Astrocyte (in vitro differentiated cells and primary cell): ENCODE measurements at regions not wholly inside any gene's neighbourhood (a gene's known extent, or its start where the extent isn't known, plus 50 kb on each side); places are given as distances from the start of the nearest gene placed in this dataset.

ENCODE experiments used
- DNase-seq: peaks from one replicate; pipeline ENCODE4 v3.0.0-alpha.2; 2010; ENCODE audit warnings: low read depth
- FAIRE-seq: peaks from 2 replicates; lab custom pipeline; 2011; peaks lifted over from hg19 to GRCh38; lab: Jason Lieb, UNC
- H2AFZ ChIP-seq: 2 replicates; pipeline ENCODE4 v1.6.0; 2012; ENCODE audit warnings: low read depth, low read length, inconsistent platforms
- H3K27ac ChIP-seq: 2 replicates; pipeline ENCODE4 v1.5.1; 2011; ENCODE audit warnings: low read depth, low read length, inconsistent platforms
- H3K27me3 ChIP-seq: 2 replicates; pipeline ENCODE4 v1.6.0; 2011; ENCODE audit warnings: low read length, inconsistent platforms; ENCODE audit not compliant: insufficient read depth
- H3K36me3 ChIP-seq: 2 replicates; pipeline ENCODE4 v1.5.1; 2011; ENCODE audit warnings: low read length, inconsistent platforms; ENCODE audit not compliant: insufficient read depth
- H3K4me1 ChIP-seq: 2 replicates; pipeline ENCODE4 v1.5.1; 2011; ENCODE audit warnings: low read length, inconsistent platforms; ENCODE audit not compliant: insufficient read depth
- H3K4me2 ChIP-seq: 2 replicates; pipeline ENCODE4 v1.6.0; 2012; ENCODE audit warnings: low read length, inconsistent platforms
- H3K4me3 ChIP-seq: 2 replicates; pipeline ENCODE4 v1.5.1; 2011; ENCODE audit warnings: low read depth, mild to moderate bottlenecking, low read length, inconsistent platforms; ENCODE audit not compliant: insufficient read depth
- H3K79me2 ChIP-seq: 2 replicates; pipeline ENCODE4 v1.6.0; 2012; ENCODE audit warnings: mild to moderate bottlenecking, low read length, inconsistent platforms; ENCODE audit not compliant: insufficient read depth
- H3K9ac ChIP-seq: 2 replicates; pipeline ENCODE4 v1.6.0; 2012; ENCODE audit warnings: mild to moderate bottlenecking, low read length, inconsistent platforms
- H3K9me3 ChIP-seq: 2 replicates; pipeline ENCODE4 v1.5.1; 2012; ENCODE audit warnings: low read depth, mild to moderate bottlenecking, low read length, inconsistent platforms; ENCODE audit not compliant: insufficient read depth
- H4K20me1 ChIP-seq: 2 replicates; pipeline ENCODE4 v1.6.0; 2012; ENCODE audit warnings: low read length, inconsistent platforms; ENCODE audit not compliant: insufficient read depth
- H3K27ac Mint-ChIP-seq: one replicate; pipeline ENCODE4 v1.8.0; 2021; ENCODE audit warnings: mild to moderate bottlenecking, mixed read lengths; ENCODE audit not compliant: unreplicated experiment
- H3K27me3 Mint-ChIP-seq: one replicate; pipeline ENCODE4 v1.8.0; 2021; ENCODE audit warnings: low read depth, mixed read lengths; ENCODE audit not compliant: unreplicated experiment
- H3K36me3 Mint-ChIP-seq: one replicate; pipeline ENCODE4 v1.8.0; 2021; ENCODE audit warnings: low read depth, mixed read lengths; ENCODE audit not compliant: unreplicated experiment
- H3K4me1 Mint-ChIP-seq: one replicate; pipeline ENCODE4 v1.8.0; 2021; ENCODE audit warnings: low read depth, mixed read lengths; ENCODE audit not compliant: unreplicated experiment
- H3K4me3 Mint-ChIP-seq: one replicate; pipeline ENCODE4 v1.8.0; 2021; ENCODE audit warnings: mild to moderate bottlenecking, moderate library complexity, mixed read lengths; ENCODE audit not compliant: unreplicated experiment
- H3K9me3 Mint-ChIP-seq: one replicate; pipeline ENCODE4 v1.8.0; 2021; ENCODE audit warnings: mild to moderate bottlenecking, mixed read lengths; ENCODE audit not compliant: unreplicated experiment
- EZH2 ChIP-seq: IDR thresholded peaks from 2 replicates; pipeline ENCODE4 v1.6.1; 2012; ENCODE audit warnings: mild to moderate bottlenecking, low read length, inconsistent platforms; ENCODE audit not compliant: insufficient read depth
- TF ChIP-seq, protein P1 (sequence below): IDR thresholded peaks from 2 replicates; pipeline ENCODE4 v1.5.1; 2011; ENCODE audit warnings: low read depth, mild to moderate bottlenecking, inconsistent platforms, low read length, moderate library complexity; ENCODE audit not compliant: insufficient read depth

DNA sequence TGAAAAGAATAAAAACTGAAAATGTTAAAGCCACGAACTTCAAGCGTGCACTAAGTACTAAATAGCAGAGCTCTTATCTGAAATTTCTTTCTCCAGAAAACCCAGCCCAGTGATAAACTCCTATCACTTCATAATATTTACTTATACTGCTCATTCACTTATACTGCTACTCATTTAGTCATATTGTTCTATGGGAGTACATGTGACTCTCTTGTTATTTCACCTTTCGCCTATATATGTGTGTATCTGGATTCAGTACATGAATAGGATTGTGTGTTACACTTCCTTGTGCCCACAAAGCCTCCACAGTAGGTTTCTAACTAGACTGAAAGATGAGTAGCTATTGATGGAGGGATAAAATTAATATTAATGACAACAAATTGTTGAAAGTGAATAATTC, 526.8 kb upstream of the GRAMD2B start:
- TF ChIP-seq, protein P1, sequence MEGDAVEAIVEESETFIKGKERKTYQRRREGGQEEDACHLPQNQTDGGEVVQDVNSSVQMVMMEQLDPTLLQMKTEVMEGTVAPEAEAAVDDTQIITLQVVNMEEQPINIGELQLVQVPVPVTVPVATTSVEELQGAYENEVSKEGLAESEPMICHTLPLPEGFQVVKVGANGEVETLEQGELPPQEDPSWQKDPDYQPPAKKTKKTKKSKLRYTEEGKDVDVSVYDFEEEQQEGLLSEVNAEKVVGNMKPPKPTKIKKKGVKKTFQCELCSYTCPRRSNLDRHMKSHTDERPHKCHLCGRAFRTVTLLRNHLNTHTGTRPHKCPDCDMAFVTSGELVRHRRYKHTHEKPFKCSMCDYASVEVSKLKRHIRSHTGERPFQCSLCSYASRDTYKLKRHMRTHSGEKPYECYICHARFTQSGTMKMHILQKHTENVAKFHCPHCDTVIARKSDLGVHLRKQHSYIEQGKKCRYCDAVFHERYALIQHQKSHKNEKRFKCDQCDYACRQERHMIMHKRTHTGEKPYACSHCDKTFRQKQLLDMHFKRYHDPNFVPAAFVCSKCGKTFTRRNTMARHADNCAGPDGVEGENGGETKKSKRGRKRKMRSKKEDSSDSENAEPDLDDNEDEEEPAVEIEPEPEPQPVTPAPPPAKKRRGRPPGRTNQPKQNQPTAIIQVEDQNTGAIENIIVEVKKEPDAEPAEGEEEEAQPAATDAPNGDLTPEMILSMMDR, result no peak
- TF ChIP-seq EZH2, result no peak
- Mint-ChIP-seq H3K36me3 (no peaks in the 10 kb centered on the region), H3K27me3 (no peaks in the 10 kb centered on the region), H3K4me3 (no peak overlapping the region), H3K9me3 (no peaks in the 10 kb centered on the region), H3K4me1 (peaks cover 7% of the 10 kb centered on the region), H3K27ac (no peak overlapping the region)
- DNase-seq (no peak), FAIRE-seq (no peak)
- H3K4me2 ChIP-seq, result no peak overlapping the region
- no peak overlapping the region for H3K9ac ChIP-seq
- H3K9me3 ChIP-seq, result no peaks in the 10 kb centered on the region
- no peak overlapping the region for H3K4me3 ChIP-seq
- no peaks in the 10 kb centered on the region for H3K36me3 ChIP-seq
- H3K27ac ChIP-seq, result no peak overlapping the region
- no peaks in the 10 kb centered on the region for H3K27me3 ChIP-seq
- H3K4me1 ChIP-seq, result no peaks in the 10 kb centered on the region
- no peaks in the 10 kb centered on the region for H4K20me1 ChIP-seq
- H2AFZ ChIP-seq, result no peak overlapping the region
- H3K79me2 ChIP-seq, result no peaks in the 10 kb centered on the region

DNA sequence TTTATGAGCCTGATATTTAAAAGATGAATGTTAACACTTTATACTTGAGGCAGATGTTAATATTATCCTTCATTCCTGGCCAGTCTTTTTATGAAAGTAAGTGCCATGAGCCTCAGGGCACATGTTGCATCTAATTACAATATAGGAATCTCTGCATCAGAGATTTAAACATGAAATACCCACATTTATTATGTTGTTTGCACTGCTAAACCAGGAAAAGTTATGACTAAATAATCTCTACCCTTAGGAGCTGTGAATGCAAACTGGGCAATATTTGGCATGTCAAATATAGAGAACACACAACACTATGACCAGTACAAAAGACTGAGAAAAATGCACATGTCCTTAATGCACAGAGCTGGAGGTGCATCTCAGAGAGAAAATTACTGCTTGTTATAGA, 526.1 kb upstream of the GRAMD2B start:
- Histone ChIP-seq H3K27me3 (no peaks in the 10 kb centered on the region), H3K79me2 (no peaks in the 10 kb centered on the region), H3K9ac (no peak overlapping the region), H3K4me2 (no peak overlapping the region), H3K4me3 (no peak overlapping the region), H3K27ac (no peak overlapping the region), H3K9me3 (no peaks in the 10 kb centered on the region), H2AFZ (no peak overlapping the region), H4K20me1 (no peaks in the 10 kb centered on the region), H3K4me1 (no peaks in the 10 kb centered on the region), H3K36me3 (no peaks in the 10 kb centered on the region)
- DNase-seq (no peak), FAIRE-seq (no peak)
- no peak overlapping the region for H3K4me3 Mint-ChIP-seq
- H3K9me3 Mint-ChIP-seq, result no peaks in the 10 kb centered on the region
- H3K4me1 Mint-ChIP-seq, result peaks cover 3% of the 10 kb centered on the region
- no peaks in the 10 kb centered on the region for H3K27me3 Mint-ChIP-seq
- H3K36me3 Mint-ChIP-seq, result no peaks in the 10 kb centered on the region
- H3K27ac Mint-ChIP-seq, result no peak overlapping the region
- TF ChIP-seq, protein P1, result no peak
- TF ChIP-seq EZH2, result no peak

DNA sequence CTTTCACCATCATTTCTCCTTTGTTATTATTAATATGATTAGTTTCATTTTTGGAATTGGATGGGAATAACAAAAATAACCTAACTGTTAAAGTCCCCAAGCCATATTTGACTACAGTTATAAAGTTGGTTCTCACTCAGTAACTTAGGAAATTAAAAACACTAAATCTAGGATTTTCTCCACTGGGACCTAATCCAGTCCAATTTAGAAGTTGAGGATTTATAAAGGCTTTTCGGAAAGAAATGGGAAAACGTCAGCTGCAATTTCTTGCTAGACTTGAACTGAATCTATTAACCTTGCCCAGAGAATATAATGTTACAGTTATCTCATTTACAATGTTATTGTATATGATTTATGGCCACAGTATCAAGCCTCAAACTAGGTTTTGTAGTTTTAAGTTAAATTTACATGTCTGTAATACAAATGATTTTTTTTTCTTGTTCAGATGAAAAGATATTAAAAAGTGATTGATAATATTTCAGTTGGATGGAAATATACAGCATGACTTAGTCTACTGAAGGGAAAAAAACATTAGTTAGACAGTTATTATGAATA, 524.3 kb upstream of the GRAMD2B start:
- H3K9me3 Mint-ChIP-seq, result no peaks in the 10 kb centered on the region
- Histone ChIP-seq H3K9me3 (no peaks in the 10 kb centered on the region), H3K36me3 (no peaks in the 10 kb centered on the region), H2AFZ (no peak overlapping the region), H3K4me3 (no peak overlapping the region), H3K79me2 (no peaks in the 10 kb centered on the region), H3K27me3 (no peaks in the 10 kb centered on the region), H3K9ac (no peak overlapping the region), H3K27ac (no peak overlapping the region), H4K20me1 (no peaks in the 10 kb centered on the region), H3K4me2 (no peak overlapping the region), H3K4me1 (no peaks in the 10 kb centered on the region)
- no peak overlapping the region for H3K27ac Mint-ChIP-seq
- H3K36me3 Mint-ChIP-seq, result no peaks in the 10 kb centered on the region
- DNase-seq (no peak), FAIRE-seq (no peak)
- peaks cover 3% of the 10 kb centered on the region for H3K4me1 Mint-ChIP-seq
- H3K27me3 Mint-ChIP-seq, result no peaks in the 10 kb centered on the region
- no peak overlapping the region for H3K4me3 Mint-ChIP-seq
- TF ChIP-seq, protein P1, result no peak
- TF ChIP-seq EZH2, result no peak
